Gastroesophageal sphincter (tissue), 3 donors: ENCODE measurements at regions not wholly inside any gene's neighbourhood (a gene's known extent, or its start where the extent isn't known, plus 50 kb on each side); places are given as distances from the start of the nearest gene placed in this dataset.

ENCODE experiments used
- CTCF ChIP-seq, 4 experiments: fragments of 200-600 bp in 2 of 4; fragments of 450-650 bp in 2 of 4; sonication (generic) in 1 of 4; IDR thresholded peaks; one replicate each; pipeline ENCODE4 v1.5.1; 2017 to 2019; ENCODE audit warnings: antibody characterized with exemption in 4 of 4, mild to moderate bottlenecking in 2 of 4, moderate library complexity in 2 of 4
- POLR2A ChIP-seq, 2 donors: fragments of 450-650 bp; IDR thresholded peaks; one replicate each; pipeline ENCODE4 v1.6.1; 2017; ENCODE audit warnings: antibody characterized with exemption in 2 of 2, mild to moderate bottlenecking in 2 of 2, moderate library complexity in 1 of 2
- POLR2AphosphoS5 ChIP-seq: sonication (generic); formaldehyde crosslinking; IDR thresholded peaks from one replicate; pipeline ENCODE4 v1.6.1; 2017; ENCODE audit warnings: antibody characterized with exemption

- TF ChIP-seq POLR2A (IDR thresholded peaks at IDR 0.05) (no peak), CTCF (IDR thresholded peaks at IDR 0.05) (no peak), POLR2AphosphoS5 (no peak)
Measured at GRCh38 chr2:180601016-180601415, 379.4 kb upstream of the UBE2E3 start.
